IgD-negative memory B cell (primary cell): ENCODE measurements at regions not wholly inside any gene's neighbourhood (a gene's known extent, or its start where the extent isn't known, plus 50 kb on each side); places are given as distances from the start of the nearest gene placed in this dataset.

Experiments
- H3K27ac Mint-ChIP-seq, 3 donors: one replicate each; pipeline ENCODE4 v1.8.0; 2020 to 2022; ENCODE audit warnings: mild to moderate bottlenecking in 3 of 3, mixed read lengths in 3 of 3, moderate library complexity in 1 of 3
- H3K27me3 Mint-ChIP-seq: one replicate; pipeline ENCODE4 v1.8.0; 2021; ENCODE audit warnings: mixed read lengths
- H3K36me3 Mint-ChIP-seq: one replicate; pipeline ENCODE4 v1.8.0; 2020; ENCODE audit warnings: mild to moderate bottlenecking, mixed read lengths
- H3K4me1 Mint-ChIP-seq, 3 donors: one replicate each; pipeline ENCODE4 v1.8.0; 2020 to 2022; ENCODE audit warnings: mixed read lengths in 3 of 3, mild to moderate bottlenecking in 1 of 3
- H3K4me3 Mint-ChIP-seq, 4 donors: one replicate each; pipeline ENCODE4 v1.8.0; 2020 to 2022; ENCODE audit warnings: mild to moderate bottlenecking in 4 of 4, mixed read lengths in 4 of 4, moderate library complexity in 3 of 4
- H3K9me3 Mint-ChIP-seq, 3 donors: one replicate each; pipeline ENCODE4 v1.8.0; 2020 to 2021; ENCODE audit warnings: mixed read lengths in 3 of 3, mild to moderate bottlenecking in 1 of 3

DNA sequence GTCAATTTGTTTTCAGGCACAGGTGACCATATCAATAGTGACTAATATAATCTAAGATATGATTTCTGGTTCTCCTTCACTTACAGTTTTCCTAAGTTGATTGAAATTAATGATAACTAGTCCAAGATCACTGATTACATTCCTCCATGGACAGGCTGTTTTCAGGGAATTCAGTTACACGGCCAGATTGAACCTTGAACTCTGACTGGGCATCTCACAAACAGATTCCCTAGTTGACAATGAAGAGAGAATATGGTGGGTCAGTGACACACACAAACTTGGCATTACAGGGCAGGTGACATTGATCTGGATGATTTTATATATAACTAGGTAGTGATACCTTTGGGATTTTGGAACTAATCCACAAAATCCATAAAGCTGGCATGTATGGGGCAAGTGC lies 110.2 kb upstream of the EGR2 start:
- Mint-ChIP-seq H3K4me1 (no peaks in the 10 kb centered on the region), H3K27ac (no peak overlapping the region), H3K27me3 (no peaks in the 10 kb centered on the region), H3K9me3 (no peaks in the 10 kb centered on the region), H3K4me3 (no peak overlapping the region), H3K36me3 (no peaks in the 10 kb centered on the region)

DNA sequence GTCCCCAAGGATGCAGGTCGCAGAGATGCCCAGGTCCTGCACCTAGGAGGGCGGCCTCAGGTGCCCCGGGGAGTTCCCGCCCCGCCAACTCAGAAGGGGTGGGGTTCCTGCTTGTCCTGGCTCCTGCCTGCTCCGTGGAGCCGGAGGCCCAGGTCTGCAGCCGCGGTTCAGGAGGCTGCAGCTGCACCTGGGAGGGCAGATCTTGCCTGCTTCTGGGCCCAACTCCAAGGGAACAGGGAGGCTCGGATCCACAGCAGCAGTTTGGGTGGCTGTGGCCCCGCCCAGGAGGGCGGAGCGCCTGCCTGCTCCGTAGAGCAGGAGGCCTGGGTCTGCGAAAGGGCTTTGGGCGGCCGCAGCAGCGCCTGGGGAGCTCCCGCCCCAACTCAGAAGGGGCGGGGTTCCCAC lies 108.2 kb upstream of the EGR2 start:
- H3K27me3 Mint-ChIP-seq: no peaks in the 10 kb centered on the region
- peak overlapping the region in 1 of 4 donors; percentile 78 for H3K4me3 Mint-ChIP-seq
- no peaks in the 10 kb centered on the region for H3K4me1 Mint-ChIP-seq
- no peaks in the 10 kb centered on the region for H3K9me3 Mint-ChIP-seq
- H3K36me3 Mint-ChIP-seq: no peaks in the 10 kb centered on the region
- H3K27ac Mint-ChIP-seq: no peak overlapping the region

DNA sequence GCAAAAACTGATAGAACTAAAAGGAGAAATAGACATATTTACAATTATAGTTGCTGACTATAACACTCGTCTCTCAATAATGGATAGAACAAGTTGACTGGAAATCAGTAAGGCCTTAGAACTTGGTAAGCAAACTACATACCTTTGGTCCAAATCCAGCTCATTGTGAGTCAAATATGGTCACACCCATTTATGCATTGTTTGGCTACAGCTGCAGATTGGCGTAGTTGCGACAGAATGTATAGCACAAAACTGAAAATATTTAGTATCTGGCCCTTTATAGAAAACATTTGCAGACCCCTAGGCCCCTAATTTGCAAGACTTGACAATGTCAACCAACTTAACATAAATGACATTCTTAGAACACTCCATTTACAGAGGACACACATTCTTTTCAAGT lies 103.6 kb upstream of the EGR2 start:
- Mint-ChIP-seq H3K4me3 (no peak overlapping the region), H3K27me3 (no peaks in the 10 kb centered on the region), H3K36me3 (no peaks in the 10 kb centered on the region), H3K4me1 (peaks cover 0 to 10% (median 5%) of the 10 kb centered on the region in 3 donors), H3K9me3 (peaks cover 0 to 1% (median 0%) of the 10 kb centered on the region in 3 donors), H3K27ac (peak overlapping the region in 1 of 3 donors; percentile 2)

DNA sequence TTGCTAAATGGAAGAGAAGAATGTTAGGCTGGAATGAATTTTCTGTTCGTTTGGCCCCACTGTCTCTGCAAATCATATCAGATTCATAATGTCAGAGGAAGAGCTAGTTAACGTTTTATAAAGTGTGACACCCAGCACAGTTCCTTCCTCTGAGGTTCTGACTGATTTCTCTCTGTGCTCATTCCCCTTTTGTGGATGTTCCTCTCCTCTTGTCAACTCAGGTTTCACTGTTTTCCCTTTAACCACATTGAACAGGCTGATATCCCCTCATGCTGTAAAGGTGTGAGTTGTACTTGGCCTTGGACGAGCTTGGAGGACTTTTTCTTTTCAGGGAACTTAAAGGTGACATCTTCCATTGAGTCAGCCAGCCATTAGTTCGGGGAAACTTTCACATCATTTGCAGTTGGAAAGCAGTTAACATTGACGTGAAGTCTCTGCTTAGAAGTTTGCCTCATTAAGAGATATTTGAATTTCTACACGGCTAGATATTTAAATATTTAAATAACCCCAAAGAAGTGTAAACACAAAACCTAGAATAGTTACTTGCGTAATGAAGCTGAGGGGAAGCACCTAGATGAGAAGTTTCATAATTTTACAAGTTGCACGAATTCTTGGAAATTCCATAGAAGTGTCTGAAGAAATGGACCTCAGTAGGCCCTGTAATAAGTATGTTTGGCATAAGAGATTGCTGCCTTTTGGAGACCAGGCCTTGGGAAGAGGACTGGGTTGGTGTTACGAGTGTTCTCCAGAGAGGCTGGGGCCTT lies 101.5 kb upstream of the EGR2 start:
- Mint-ChIP-seq H3K36me3 (no peaks in the 10 kb centered on the region), H3K27me3 (no peaks in the 10 kb centered on the region), H3K27ac (no peak overlapping the region), H3K4me1 (peaks cover 9 to 22% (median 17%) of the 10 kb centered on the region in 3 donors), H3K4me3 (peak overlapping the region in 1 of 4 donors; percentile 55), H3K9me3 (peaks cover 0 to 3% (median 0%) of the 10 kb centered on the region in 3 donors)

DNA sequence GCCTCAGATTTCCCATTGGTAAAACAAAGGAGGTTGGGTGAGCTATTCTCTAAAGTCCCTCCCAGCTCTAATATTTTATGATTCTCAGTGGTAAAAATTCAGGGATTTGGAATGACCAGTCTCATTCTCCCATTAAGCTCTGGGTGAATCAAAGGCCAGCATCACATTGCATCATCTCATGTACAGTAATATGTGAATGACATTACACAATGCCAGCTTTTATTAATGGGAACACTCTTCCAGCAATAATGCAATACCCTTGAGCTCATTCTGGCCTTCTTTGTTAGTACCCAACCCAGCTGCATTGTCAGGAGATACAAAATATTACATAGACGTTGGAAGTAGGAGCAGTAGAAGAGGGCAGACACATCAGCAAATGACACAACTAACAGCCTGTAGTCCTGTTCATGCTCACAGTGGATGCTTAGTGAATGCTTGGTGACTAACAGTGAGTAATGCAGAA lies 100.0 kb upstream of the EGR2 start:
- peaks cover 0 to 3% (median 0%) of the 10 kb centered on the region in 3 donors for H3K9me3 Mint-ChIP-seq
- no peak overlapping the region for H3K4me3 Mint-ChIP-seq
- H3K27ac Mint-ChIP-seq: no peak overlapping the region
- peaks cover 19 to 37% (median 28%) of the 10 kb centered on the region in 3 donors for H3K4me1 Mint-ChIP-seq
- H3K27me3 Mint-ChIP-seq: no peaks in the 10 kb centered on the region
- no peaks in the 10 kb centered on the region for H3K36me3 Mint-ChIP-seq

DNA sequence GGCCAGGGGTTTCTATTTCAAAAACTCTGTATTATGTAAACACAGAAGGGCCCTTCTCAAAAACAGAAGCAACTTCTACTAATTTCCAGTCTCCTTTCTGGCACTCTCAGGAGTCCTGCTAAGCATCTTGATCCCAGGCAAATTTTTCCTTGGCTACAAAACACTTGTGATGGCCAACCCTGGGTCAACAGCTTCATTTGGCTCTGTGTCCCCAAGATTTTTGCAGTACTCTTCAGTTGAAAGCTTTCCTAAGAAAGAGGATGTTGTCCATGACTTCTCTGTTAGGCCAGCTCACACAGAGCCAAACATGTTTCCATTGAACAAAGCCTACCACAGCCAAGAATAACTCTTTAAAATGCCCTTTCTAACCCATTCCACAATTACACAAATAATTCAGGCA lies 99.0 kb upstream of the EGR2 start:
- H3K9me3 Mint-ChIP-seq: peaks cover 0 to 3% (median 0%) of the 10 kb centered on the region in 3 donors
- no peaks in the 10 kb centered on the region for H3K36me3 Mint-ChIP-seq
- H3K4me1 Mint-ChIP-seq: peaks cover 20 to 39% (median 28%) of the 10 kb centered on the region in 3 donors
- no peak overlapping the region for H3K4me3 Mint-ChIP-seq
- no peaks in the 10 kb centered on the region for H3K27me3 Mint-ChIP-seq
- H3K27ac Mint-ChIP-seq: no peak overlapping the region

DNA sequence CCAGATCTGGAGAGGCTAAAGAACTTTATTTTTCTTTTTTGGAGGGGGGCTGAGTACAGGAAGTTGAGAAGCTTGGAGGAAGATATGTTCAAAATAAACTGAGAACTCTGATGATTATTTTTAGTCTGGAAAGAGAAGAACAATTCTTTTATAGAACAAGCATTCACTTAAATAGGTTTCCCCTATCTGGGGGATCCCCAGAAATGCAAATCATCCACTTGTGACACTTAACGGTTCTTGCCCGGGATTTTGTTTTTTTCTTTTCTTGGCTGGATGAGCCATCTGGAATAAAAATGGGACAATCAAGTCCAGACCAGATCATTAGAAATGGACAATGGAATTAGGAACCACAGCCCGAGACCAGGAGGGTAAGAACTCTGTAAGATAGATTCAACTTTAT lies 95.9 kb upstream of the EGR2 start:
- no peaks in the 10 kb centered on the region for H3K27me3 Mint-ChIP-seq
- peaks cover 0 to 2% (median 0%) of the 10 kb centered on the region in 3 donors for H3K9me3 Mint-ChIP-seq
- peak overlapping the region in 1 of 4 donors; percentile 69 for H3K4me3 Mint-ChIP-seq
- H3K36me3 Mint-ChIP-seq: no peaks in the 10 kb centered on the region
- H3K4me1 Mint-ChIP-seq: peaks cover 27 to 46% (median 46%) of the 10 kb centered on the region in 3 donors
- H3K27ac Mint-ChIP-seq: peak overlapping the region in 1 of 3 donors; percentile 11

DNA sequence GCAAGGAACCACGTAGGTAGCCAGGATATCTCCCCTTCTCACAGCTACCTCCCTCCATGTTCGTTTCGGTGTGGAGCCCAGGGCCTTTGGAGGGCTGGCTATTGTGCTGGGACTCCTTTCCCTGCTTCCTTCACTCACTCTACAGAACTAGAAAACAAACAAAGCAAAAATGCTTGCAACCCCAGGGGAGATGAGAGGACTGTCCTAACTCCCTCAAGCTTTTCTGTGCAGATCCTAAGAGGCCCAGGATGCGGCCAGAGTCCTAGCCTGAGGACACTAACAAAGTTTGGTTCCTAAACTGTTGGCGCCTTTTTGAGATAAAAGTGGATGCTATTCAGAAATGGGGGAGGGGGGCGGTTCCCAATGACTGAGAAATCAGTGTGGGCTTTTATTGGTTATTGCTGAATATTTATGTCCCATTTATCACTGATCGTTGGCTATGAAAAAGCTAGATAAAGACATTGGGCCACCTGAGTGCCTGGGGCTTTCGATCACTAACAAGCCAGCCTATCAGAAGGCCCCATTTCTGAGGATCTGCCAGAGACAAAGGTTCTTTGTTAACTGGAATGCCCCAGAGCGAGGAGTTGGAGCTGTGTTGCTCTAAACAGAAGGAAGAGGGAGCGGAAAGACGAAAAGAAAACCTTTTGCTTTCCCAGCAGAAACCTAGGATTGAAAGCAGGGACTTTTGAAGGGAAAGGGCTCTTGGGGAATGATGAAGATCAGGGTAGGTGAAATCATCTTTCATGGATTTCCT lies 95.2 kb upstream of the EGR2 start:
- Mint-ChIP-seq H3K4me1 (peaks cover 27 to 47% (median 44%) of the 10 kb centered on the region in 3 donors), H3K27ac (peak overlapping the region in 1 of 3 donors; percentile 11), H3K9me3 (peaks cover 0 to 2% (median 0%) of the 10 kb centered on the region in 3 donors), H3K27me3 (no peaks in the 10 kb centered on the region), H3K4me3 (peak overlapping the region in 1 of 4 donors; percentile 69), H3K36me3 (no peaks in the 10 kb centered on the region)

DNA sequence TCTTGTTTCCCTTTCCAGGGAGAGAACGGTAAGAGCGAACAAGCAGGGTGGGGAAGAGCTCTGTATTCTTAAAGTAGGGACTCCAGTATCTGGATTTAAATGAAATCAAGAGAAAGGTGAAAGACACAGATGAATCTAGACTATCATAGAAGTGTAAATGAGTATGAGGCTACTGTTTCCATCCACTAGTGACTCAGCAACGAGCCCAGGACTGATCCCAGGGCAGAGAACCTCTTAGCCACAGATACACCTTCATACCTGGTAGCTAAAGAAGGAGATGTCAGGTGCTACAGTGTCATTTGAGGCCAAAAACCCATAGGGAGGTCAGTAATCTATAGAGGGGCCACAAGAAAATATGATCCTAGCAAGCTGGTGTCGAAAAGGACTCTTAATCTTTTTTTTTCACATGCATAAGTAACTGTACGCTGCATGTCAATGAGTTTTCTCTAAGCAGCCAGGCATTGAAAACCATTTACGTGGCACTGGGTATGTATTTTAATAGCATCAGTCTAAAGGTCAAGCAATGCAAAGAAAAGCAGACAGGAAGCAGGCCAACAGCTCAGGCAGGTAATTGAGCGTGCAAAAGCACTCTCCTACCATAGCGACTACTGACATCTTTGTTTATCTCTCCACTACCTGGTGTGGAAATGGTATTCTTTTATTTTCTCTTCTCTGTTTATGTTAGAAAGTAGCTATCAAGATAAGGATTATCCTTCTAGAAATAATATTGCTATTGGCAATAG lies 91.5 kb upstream of the EGR2 start:
- H3K4me3 Mint-ChIP-seq: peak overlapping the region in 1 of 4 donors; percentile 49
- peaks cover 22 to 38% (median 32%) of the 10 kb centered on the region in 3 donors for H3K4me1 Mint-ChIP-seq
- no peaks in the 10 kb centered on the region for H3K27me3 Mint-ChIP-seq
- H3K27ac Mint-ChIP-seq: peak overlapping the region in 1 of 3 donors; percentile 6
- no peaks in the 10 kb centered on the region for H3K36me3 Mint-ChIP-seq
- H3K9me3 Mint-ChIP-seq: no peaks in the 10 kb centered on the region

DNA sequence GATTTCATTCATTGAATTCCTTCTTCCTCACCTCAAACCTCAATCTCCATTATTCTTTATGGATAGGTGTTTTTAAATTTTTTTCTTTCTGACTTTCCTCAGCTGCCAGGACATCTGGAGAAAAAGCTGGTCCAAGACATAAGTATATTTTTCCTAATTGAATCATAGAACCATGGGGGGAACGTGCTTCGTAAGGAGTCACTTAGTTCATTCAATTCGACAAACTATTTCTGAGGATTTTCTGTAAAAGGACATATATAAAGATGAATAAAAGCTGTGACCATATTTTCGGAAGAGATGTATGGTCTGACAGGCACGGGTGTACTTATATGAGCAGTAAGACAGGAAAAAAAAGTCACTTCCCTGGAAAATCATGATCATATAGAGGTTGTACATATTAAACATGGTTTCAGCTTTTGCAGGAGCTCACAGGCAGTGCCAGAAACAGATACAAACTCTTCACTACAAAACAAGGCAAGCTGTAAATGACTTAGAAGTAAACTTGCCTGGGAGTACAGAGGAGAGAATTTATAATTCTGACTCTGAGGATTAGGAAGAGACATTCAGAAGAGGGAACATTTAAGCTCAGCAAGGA lies 88.2 kb upstream of the EGR2 start:
- Mint-ChIP-seq H3K4me1 (peaks cover 8 to 26% (median 14%) of the 10 kb centered on the region in 3 donors), H3K9me3 (no peaks in the 10 kb centered on the region), H3K27ac (no peak overlapping the region), H3K4me3 (no peak overlapping the region), H3K27me3 (no peaks in the 10 kb centered on the region), H3K36me3 (no peaks in the 10 kb centered on the region)

DNA sequence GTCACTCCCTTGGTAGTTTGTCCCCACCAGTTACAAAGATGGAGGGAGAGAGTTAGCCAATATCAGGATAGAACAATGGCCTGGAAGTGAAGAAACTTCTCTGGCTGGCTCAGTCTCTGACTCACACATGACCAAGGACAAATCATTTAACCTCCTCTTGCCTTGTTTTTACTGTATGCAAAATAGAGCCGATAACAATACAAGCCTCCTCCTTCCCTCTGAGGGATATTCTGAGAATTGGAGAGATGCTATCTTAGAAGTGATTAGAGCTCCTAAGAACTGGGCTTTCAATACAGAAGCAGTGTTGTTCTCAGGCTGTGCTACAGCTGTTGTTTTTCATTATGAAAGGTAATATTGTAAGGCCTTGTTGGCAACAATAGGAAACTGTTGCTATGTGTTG lies 87.7 kb upstream of the EGR2 start:
- Mint-ChIP-seq H3K9me3 (no peaks in the 10 kb centered on the region), H3K27ac (no peak overlapping the region), H3K4me3 (no peak overlapping the region), H3K27me3 (no peaks in the 10 kb centered on the region), H3K36me3 (no peaks in the 10 kb centered on the region), H3K4me1 (peaks cover 8 to 25% (median 14%) of the 10 kb centered on the region in 3 donors)

DNA sequence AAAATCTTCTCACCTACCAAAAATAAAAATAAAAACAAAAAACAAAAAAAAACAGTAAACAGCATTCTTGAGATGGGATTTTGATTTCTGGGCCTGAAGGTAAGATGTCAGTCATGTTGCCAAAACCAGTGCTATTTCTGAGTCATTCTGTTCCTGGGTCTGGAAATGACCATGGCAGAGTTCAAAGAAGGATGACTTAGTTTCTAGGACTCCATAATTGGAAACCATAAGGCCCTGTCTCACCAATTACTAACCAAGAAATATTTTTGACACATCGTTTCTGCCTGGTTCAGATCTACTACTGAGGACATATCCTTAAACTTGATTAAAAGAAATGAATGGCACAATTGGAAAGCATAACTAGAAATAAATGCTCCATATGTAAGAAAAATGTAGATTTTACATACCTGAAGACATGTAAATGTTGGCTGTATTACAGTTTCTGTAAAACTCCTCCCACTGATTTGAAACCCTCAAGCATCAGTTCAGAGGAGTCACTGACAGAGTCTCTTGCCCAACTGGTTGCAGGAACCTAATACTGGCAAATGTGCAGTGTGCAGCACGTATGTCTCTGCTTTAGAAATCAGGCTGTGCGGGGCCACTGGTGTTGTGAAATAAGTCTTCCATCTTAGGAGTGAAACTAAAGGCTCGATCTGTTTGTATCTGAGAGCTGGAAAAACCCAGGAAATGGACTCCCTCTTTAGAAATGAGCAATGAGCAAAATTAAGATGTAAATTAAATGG lies 84.8 kb upstream of the EGR2 start:
- Mint-ChIP-seq H3K4me1 (peaks cover 0 to 8% (median 0%) of the 10 kb centered on the region in 3 donors), H3K27me3 (peaks cover 1% of the 10 kb centered on the region), H3K27ac (no peak overlapping the region), H3K36me3 (no peaks in the 10 kb centered on the region), H3K9me3 (no peaks in the 10 kb centered on the region), H3K4me3 (no peak overlapping the region)

DNA sequence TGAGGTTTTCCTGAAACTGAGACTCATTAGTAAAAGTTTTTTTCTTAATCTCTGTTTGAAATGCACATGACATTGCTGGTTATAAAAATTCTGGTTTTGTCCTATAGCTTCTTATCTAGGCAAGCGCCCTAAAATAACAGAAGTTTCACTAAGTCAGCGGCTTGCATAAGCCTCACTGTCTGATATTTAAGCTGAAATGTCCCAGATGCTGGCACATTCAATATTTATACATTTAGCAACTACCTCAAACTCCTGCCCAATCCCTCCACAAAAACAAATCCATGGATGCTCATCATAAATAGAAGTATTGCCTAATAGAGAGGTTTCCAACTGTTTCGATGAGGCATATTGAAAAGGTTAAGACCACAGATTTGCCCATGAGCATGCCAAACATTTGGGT lies 83.1 kb upstream of the EGR2 start:
- no peaks in the 10 kb centered on the region for H3K4me1 Mint-ChIP-seq
- no peaks in the 10 kb centered on the region for H3K9me3 Mint-ChIP-seq
- H3K27ac Mint-ChIP-seq: no peak overlapping the region
- peaks cover 3% of the 10 kb centered on the region for H3K27me3 Mint-ChIP-seq
- no peaks in the 10 kb centered on the region for H3K36me3 Mint-ChIP-seq
- no peak overlapping the region for H3K4me3 Mint-ChIP-seq

DNA sequence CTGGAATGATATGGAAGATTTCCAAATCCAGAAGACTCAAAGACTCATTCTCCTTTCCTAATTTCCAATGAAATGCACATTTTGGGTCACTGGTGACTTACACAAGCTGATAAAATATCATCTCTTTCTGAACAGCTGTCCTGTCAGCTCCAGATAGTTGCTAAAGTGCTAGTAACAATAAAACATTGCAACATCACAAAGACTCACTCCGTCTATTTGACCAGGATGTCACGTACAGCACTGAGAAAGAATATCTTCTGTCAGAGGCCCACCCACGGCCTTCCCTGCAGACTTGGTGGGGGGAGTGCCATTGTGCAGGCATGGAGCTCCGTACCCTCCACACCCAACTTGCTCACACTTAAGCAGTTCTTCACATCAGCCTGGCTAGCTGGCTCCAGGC lies 78.9 kb upstream of the EGR2 start:
- Mint-ChIP-seq H3K9me3 (no peaks in the 10 kb centered on the region), H3K27me3 (peaks cover 3% of the 10 kb centered on the region), H3K36me3 (no peaks in the 10 kb centered on the region), H3K4me3 (no peak overlapping the region), H3K27ac (no peak overlapping the region), H3K4me1 (no peaks in the 10 kb centered on the region)
